A549 (cell line): ENCODE measurements at regions not wholly inside any gene's neighbourhood (a gene's known extent, or its start where the extent isn't known, plus 50 kb on each side); places are given as distances from the start of the nearest gene placed in this dataset.

Experiments
- ATAC-seq, 2 experiments: fragments of 200-7000 bp in 1 of 2; fragments of >200 bp in 1 of 2; cut with Nextera tagmentation in 1 of 2; cut with Tn5 transposase in 1 of 2; 3 replicates each; pipeline versions ENCODE4 v1.8.0 to v1.9.1; 2018 to 2020; ENCODE audit warnings: mild to moderate bottlenecking in 1 of 2, moderate library complexity in 1 of 2
- CTCF ChIA-PET: fragments of 300-600 bp; sonication (Branson Sonifier 250); formaldehyde crosslinking; extraction: SDS; loops from one replicate; lab custom pipeline; 2021; ENCODE audit warnings: antibody characterized with exemption, inconsistent platforms; lab: Yijun Ruan, JAX
- POLR2A ChIA-PET: fragments of 350-600 bp; formaldehyde crosslinking; extraction: SDS; loops from one replicate; lab custom pipeline; 2021; ENCODE audit warnings: antibody characterized with exemption, inconsistent platforms; lab: Yijun Ruan, JAX
- DNase-seq, 2 experiments: peaks; one replicate each; pipeline versions ENCODE4 v3.0.0 to v3.0.0-alpha.2; 2011 to 2016; ENCODE audit warnings: low read depth in 1 of 2, low spot score in 1 of 2
- FAIRE-seq: peaks from 2 replicates; lab custom pipeline; 2011; peaks lifted over from hg19 to GRCh38; lab: Jason Lieb, UNC
- H3K27ac ChIP-seq, 2 experiments: fragments of >200 bp; sonication (Bioruptor Twin); formaldehyde crosslinking; 3 replicates each; pipeline ENCODE4 v1.5.1; 2016 to 2017
- H3K4me1 ChIP-seq: fragments of >200 bp; sonication (Bioruptor Twin); formaldehyde crosslinking; 3 replicates; pipeline ENCODE4 v1.6.1; 2016
- H3K4me2 ChIP-seq: fragments of >200 bp; sonication (Bioruptor Twin); formaldehyde crosslinking; 3 replicates; pipeline ENCODE4 v1.6.1; 2016
- H3K4me3 ChIP-seq: fragments of >200 bp; sonication (Bioruptor Twin); formaldehyde crosslinking; 3 replicates; pipeline ENCODE4 v1.5.1; 2016
- H3K9me3 ChIP-seq: fragments of >200 bp; sonication (Bioruptor Twin); formaldehyde crosslinking; 3 replicates; pipeline ENCODE4 v1.6.1; 2016
- ATOH8 ChIP-seq: fragments of 250-450 bp; sonication (Bioruptor Pico); IDR thresholded peaks from 2 replicates; pipeline ENCODE4 v1.5.0; 2020; ENCODE audit warnings: low read depth, mild to moderate bottlenecking, moderate library complexity
- BCL3 ChIP-seq: fragments of >200 bp; sonication (Bioruptor Twin); formaldehyde crosslinking; IDR thresholded peaks from 3 replicates; pipeline ENCODE4 v1.6.1; 2016
- CBX2 ChIP-seq: fragments of 200-600 bp; sonication (generic); IDR thresholded peaks from 2 replicates; pipeline ENCODE4 v1.6.1; 2016; ENCODE audit warnings: low read depth, mild to moderate bottlenecking, borderline replicate concordance
- CBX8 ChIP-seq: fragments of 200-600 bp; sonication (generic); IDR thresholded peaks from 2 replicates; pipeline ENCODE4 v1.6.1; 2016
- CEBPB ChIP-seq, 2 experiments: fragments of >200 bp in 1 of 2; sonication (Bioruptor Twin) in 1 of 2; formaldehyde crosslinking in 1 of 2; IDR thresholded peaks; 2 replicates each; pipeline ENCODE4 v1.6.1; 2012 to 2016
- CHD4 ChIP-seq: fragments of 200-600 bp; sonication (generic); IDR thresholded peaks from 2 replicates; pipeline ENCODE4 v1.6.1; 2016; ENCODE audit warnings: antibody characterized with exemption, mild to moderate bottlenecking, borderline replicate concordance
- EHF ChIP-seq: fragments of 250-450 bp; sonication (Bioruptor Pico); IDR thresholded peaks from 2 replicates; pipeline ENCODE4 v1.5.0; 2020; ENCODE audit warnings: mild to moderate bottlenecking
- FOSL2 ChIP-seq, 2 experiments: fragments of 450-650 bp in 1 of 2; fragments of >200 bp in 1 of 2; sonication (Bioruptor Twin) in 1 of 2; formaldehyde crosslinking; IDR thresholded peaks; 2 replicates each; pipeline versions ENCODE4 v1.5.0 to v1.6.1; 2016 to 2020; ENCODE audit warnings: mild to moderate bottlenecking in 1 of 2, moderate library complexity in 1 of 2
- GATA3 ChIP-seq: IDR thresholded peaks from 2 replicates; pipeline ENCODE4 v1.6.1; 2012; ENCODE audit warnings: borderline replicate concordance
- HES2 ChIP-seq: fragments of >200 bp; sonication (Bioruptor Twin); formaldehyde crosslinking; IDR thresholded peaks from 2 replicates; pipeline ENCODE4 v1.6.1; 2016
- HEYL ChIP-seq: fragments of 250-450 bp; sonication (Bioruptor Pico); IDR thresholded peaks from 2 replicates; pipeline ENCODE4 v1.8.0; 2021; ENCODE audit warnings: mild to moderate bottlenecking, moderate library complexity
- HOXA7 ChIP-seq: fragments of 250-450 bp; sonication (Bioruptor Pico); IDR thresholded peaks from 2 replicates; pipeline ENCODE4 v1.5.0; 2020; ENCODE audit warnings: mild to moderate bottlenecking, moderate library complexity
- HOXB5 ChIP-seq: fragments of 250-450 bp; sonication (Bioruptor Pico); IDR thresholded peaks from 2 replicates; pipeline ENCODE4 v1.5.0; 2020; ENCODE audit warnings: mild to moderate bottlenecking, moderate library complexity
- KDM1A ChIP-seq: fragments of 200-600 bp; sonication (generic); IDR thresholded peaks from 2 replicates; pipeline ENCODE4 v1.6.1; 2016; ENCODE audit warnings: low read depth, mild to moderate bottlenecking
- MAFK ChIP-seq: fragments of 450-650 bp; IDR thresholded peaks from 2 replicates; pipeline ENCODE4 v1.6.1; 2014; ENCODE audit not compliant: partially characterized antibody
- MYC ChIP-seq: IDR thresholded peaks from 2 replicates; pipeline ENCODE4 v1.6.1; 2012; ENCODE audit warnings: mild to moderate bottlenecking, inconsistent platforms, low read length, improper control_type of control experiment, borderline replicate concordance
- NR3C1 ChIP-seq: fragments of >200 bp; sonication (Bioruptor Twin); formaldehyde crosslinking; IDR thresholded peaks from 3 replicates; pipeline ENCODE4 v1.6.1; 2017
- PBX3 ChIP-seq: IDR thresholded peaks from 2 replicates; pipeline ENCODE4 v1.6.1; 2012
- RAD21 ChIP-seq, 2 experiments: fragments of >200 bp in 1 of 2; sonication (Bioruptor Twin) in 1 of 2; formaldehyde crosslinking in 1 of 2; IDR thresholded peaks in 1 of 2; conservative IDR thresholded peaks in 1 of 2; 2 replicates in 1 of 2; 3 replicates in 1 of 2; pipeline ENCODE4 v1.6.1; 2012 to 2018; ENCODE audit warnings: inconsistent platforms in 1 of 2
- RARB ChIP-seq: fragments of 250-450 bp; sonication (Bioruptor Pico); IDR thresholded peaks from 2 replicates; pipeline ENCODE4 v1.8.0; 2021; ENCODE audit warnings: mild to moderate bottlenecking, moderate library complexity
- REST ChIP-seq: fragments of 200-600 bp; sonication (generic); IDR thresholded peaks from 2 replicates; pipeline ENCODE4 v1.6.1; 2016; ENCODE audit warnings: antibody characterized with exemption, mild to moderate bottlenecking, moderate library complexity
- SMC3 ChIP-seq: fragments of >200 bp; sonication (Bioruptor Twin); formaldehyde crosslinking; IDR thresholded peaks from 3 replicates; pipeline ENCODE4 v1.6.1; 2018; ENCODE audit warnings: inconsistent platforms
- USF2 ChIP-seq: fragments of 450-650 bp; IDR thresholded peaks from 2 replicates; pipeline ENCODE4 v1.6.1; 2014; ENCODE audit warnings: antibody characterized with exemption
- ZFP36 ChIP-seq: fragments of 450-650 bp; IDR thresholded peaks from 2 replicates; pipeline ENCODE4 v1.6.1; 2014; ENCODE audit warnings: borderline replicate concordance; ENCODE audit not compliant: partially characterized antibody
- ZNF302 ChIP-seq: fragments of 250-450 bp; sonication (Bioruptor Pico); IDR thresholded peaks from 2 replicates; pipeline ENCODE4 v1.9.0; 2021; ENCODE audit warnings: inconsistent platforms, mild to moderate bottlenecking, moderate library complexity
- WGBS: methylation state at CpG from one replicate; pipeline ENCODE4 v1.1.6; 2017; ENCODE audit errors: missing lambda C conversion rate; 5-methylcytosine and 5-hydroxymethylcytosine counted together

GRCh38 chr3:28877912-28878311 lies 403.0 kb upstream of the RBMS3 start:
- no peak for DNase-seq
- no peak for ATAC-seq
- H3K9me3 ChIP-seq = no peaks in the 10 kb centered on the region
- TF ChIP-seq HEYL (CRISPR knock-in tag) = no peak
- no peak for TF ChIP-seq RARB (CRISPR knock-in tag)
- TF ChIP-seq REST = no peak
- TF ChIP-seq BCL3 = no peak
- TF ChIP-seq MYC = no peak
- TF ChIP-seq USF2 = no peak
- TF ChIP-seq CBX2 = no peak
- no peak for TF ChIP-seq GATA3
- no peak for TF ChIP-seq HOXB5 (CRISPR knock-in tag)
- TF ChIP-seq ZNF302 (CRISPR knock-in tag) = no peak
- no peak for TF ChIP-seq EHF (CRISPR knock-in tag)
- TF ChIP-seq RAD21 (conservative IDR thresholded peaks at IDR 0.05 in 1 of 2, IDR thresholded peaks at IDR 0.05 in 1 of 2) = no peak
- TF ChIP-seq, all 56 proteins: peak for 0
- POLR2A ChIA-PET = no interaction called here
- FAIRE-seq = no peak
- Histone ChIP-seq H3K27ac (no peak overlapping the region), H3K4me2 (no peak overlapping the region), H3K4me3 (no peak overlapping the region), H3K4me1 (no peaks in the 10 kb centered on the region)
- WGBS = 13% methylated on average over 1 of the region's 1 CpG
- CTCF ChIA-PET = no interaction called here

GRCh38 chr3:28890373-28890772 lies 390.5 kb upstream of the RBMS3 start:
- ATAC-seq (no peak), FAIRE-seq (no peak), DNase-seq (no peak)
- Histone ChIP-seq H3K4me3 (no peak overlapping the region), H3K4me2 (no peak overlapping the region), H3K4me1 (no peaks in the 10 kb centered on the region), H3K9me3 (no peaks in the 10 kb centered on the region), H3K27ac (no peak overlapping the region)
- WGBS = 0% methylated on average over 1 of the region's 1 CpG
- no peak for TF ChIP-seq MYC
- TF ChIP-seq CHD4 = no peak
- TF ChIP-seq ATOH8 (CRISPR knock-in tag) = no peak
- no peak for TF ChIP-seq RARB (CRISPR knock-in tag)
- no peak for TF ChIP-seq MAFK
- no peak for TF ChIP-seq RAD21 (conservative IDR thresholded peaks at IDR 0.05 in 1 of 2, IDR thresholded peaks at IDR 0.05 in 1 of 2)
- TF ChIP-seq HOXB5 (CRISPR knock-in tag) = no peak
- no peak for TF ChIP-seq SMC3
- TF ChIP-seq GATA3 = no peak
- TF ChIP-seq HES2 = no peak
- TF ChIP-seq NR3C1 = no peak
- no peak for TF ChIP-seq HOXA7 (CRISPR knock-in tag)
- no peak for TF ChIP-seq ZFP36
- no peak for TF ChIP-seq CEBPB (IDR thresholded peaks at IDR 0.05)
- no peak for TF ChIP-seq CBX8
- TF ChIP-seq EHF (CRISPR knock-in tag) = no peak
- TF ChIP-seq PBX3 = no peak
- no peak for TF ChIP-seq KDM1A
- TF ChIP-seq ZNF302 (CRISPR knock-in tag) = no peak
- TF ChIP-seq FOSL2 (IDR thresholded peaks at IDR 0.05) = no peak
- TF ChIP-seq FOSL2 (CRISPR knock-in tag; IDR thresholded peaks at IDR 0.05) = no peak
- ChIA-PET POLR2A (no interaction called here), CTCF (no interaction called here)
